ENCODE measurements at regions not wholly inside any gene's neighbourhood (a gene's known extent, or its start where the extent isn't known, plus 50 kb on each side); places are given as distances from the start of the nearest gene placed in this dataset.
"Not testable (repeated sequence)": the region's sequence is repeated elsewhere in the genome, so short reads cannot be mapped to it uniquely, and the experiment has no call there.

- no peaks in the 10 kb centered on the region for H3K27me3 ChIP-seq (ENCODE audit: low read depth, low read length)
- no peak overlapping the region for H3K4me2 ChIP-seq (ENCODE audit: low read length)
- H3K9me3 ChIP-seq (ENCODE audit: insufficient read depth, low read length), result peaks cover 6% of the 10 kb centered on the region; the same call in 1 of the 2 replicates
- H3K79me2 ChIP-seq (ENCODE audit: low read length), result no peaks in the 10 kb centered on the region
- no peaks in the 10 kb centered on the region for H3K36me3 ChIP-seq (replicated peaks; ENCODE audit: low read depth, low read length)
- no peak overlapping the region for H2AFZ ChIP-seq (ENCODE audit: low read depth, low read length)
- H3K27ac ChIP-seq (ENCODE audit: low read length), result no peak overlapping the region
- no peaks in the 10 kb centered on the region for H4K20me1 ChIP-seq (ENCODE audit: insufficient read depth, low read length)
- no peaks in the 10 kb centered on the region for H3K4me1 ChIP-seq (ENCODE audit: low read length)
- H3K9ac ChIP-seq (ENCODE audit: low read length), result no peak overlapping the region
- no peak overlapping the region for H3K4me3 ChIP-seq (ENCODE audit: low read length)
- TF ChIP-seq CTCF (IDR thresholded peaks at IDR 0.05; ENCODE audit: low read depth, low read length) (no peak), EZH2phosphoT487 (IDR thresholded peaks at IDR 0.05; ENCODE audit: low read depth) (no peak)
Observed at GRCh38 chr12:84035766-84036165, 876.8 kb downstream of the SLC6A15 start.

- H3K4me1 ChIP-seq (ENCODE audit: low read length), result no peaks in the 10 kb centered on the region
- no peaks in the 10 kb centered on the region for H3K79me2 ChIP-seq (ENCODE audit: low read length)
- no peak overlapping the region for H3K9ac ChIP-seq (ENCODE audit: low read length)
- H3K4me2 ChIP-seq (ENCODE audit: low read length), result no peak overlapping the region
- no peaks in the 10 kb centered on the region for H4K20me1 ChIP-seq (ENCODE audit: insufficient read depth, low read length)
- H2AFZ ChIP-seq (ENCODE audit: low read depth, low read length), result no peak overlapping the region
- no peaks in the 10 kb centered on the region for H3K36me3 ChIP-seq (replicated peaks; ENCODE audit: low read depth, low read length)
- H3K9me3 ChIP-seq (ENCODE audit: insufficient read depth, low read length), result peaks cover 6% of the 10 kb centered on the region; the same call in 1 of the 2 replicates
- no peak overlapping the region for H3K27ac ChIP-seq (ENCODE audit: low read length)
- no peak overlapping the region for H3K4me3 ChIP-seq (ENCODE audit: low read length)
- TF ChIP-seq CTCF (IDR thresholded peaks at IDR 0.05; ENCODE audit: low read depth, low read length), result no peak
- no peak for TF ChIP-seq EZH2phosphoT487 (IDR thresholded peaks at IDR 0.05; ENCODE audit: low read depth)
- no peaks in the 10 kb centered on the region for H3K27me3 ChIP-seq (ENCODE audit: low read depth, low read length)
Observed at GRCh38 chr12:84034871-84035270, 877.7 kb downstream of the SLC6A15 start.

GRCh38 chr12:84033162-84033561 is 879.4 kb downstream of the SLC6A15 start:
- Histone ChIP-seq H3K27ac (ENCODE audit: low read length) (no peak overlapping the region), H2AFZ (ENCODE audit: low read depth, low read length) (no peak overlapping the region), H3K4me1 (ENCODE audit: low read length) (no peaks in the 10 kb centered on the region), H3K36me3 (replicated peaks; ENCODE audit: low read depth, low read length) (no peaks in the 10 kb centered on the region), H4K20me1 (ENCODE audit: insufficient read depth, low read length) (no peaks in the 10 kb centered on the region), H3K79me2 (ENCODE audit: low read length) (no peaks in the 10 kb centered on the region), H3K27me3 (ENCODE audit: low read depth, low read length) (no peaks in the 10 kb centered on the region), H3K4me2 (ENCODE audit: low read length) (no peak overlapping the region), H3K9ac (ENCODE audit: low read length) (no peak overlapping the region), H3K9me3 (ENCODE audit: insufficient read depth, low read length) (peaks cover 6% of the 10 kb centered on the region; the same call in 1 of the 2 replicates), H3K4me3 (ENCODE audit: low read length) (no peak overlapping the region)
- TF ChIP-seq CTCF (IDR thresholded peaks at IDR 0.05; ENCODE audit: low read depth, low read length) (no peak), EZH2phosphoT487 (IDR thresholded peaks at IDR 0.05; ENCODE audit: low read depth) (no peak)

- not testable (repeated sequence) for H3K36me3 ChIP-seq (replicated peaks; ENCODE audit: low read depth, low read length); H3K9ac ChIP-seq (ENCODE audit: low read length); H3K4me3 ChIP-seq (ENCODE audit: low read length)
Observed at GRCh38 chr12:84018556-84019179, 893.9 kb downstream of the SLC6A15 start.

More at GRCh38 chr12:84018556-84019179, 893.9 kb downstream of the SLC6A15 start:
- not testable (repeated sequence) for H3K9me3 ChIP-seq (ENCODE audit: insufficient read depth, low read length); H3K4me2 ChIP-seq (ENCODE audit: low read length); H3K27ac ChIP-seq (ENCODE audit: low read length); H3K79me2 ChIP-seq (ENCODE audit: low read length); H3K4me1 ChIP-seq (ENCODE audit: low read length); H2AFZ ChIP-seq (ENCODE audit: low read depth, low read length); H3K27me3 ChIP-seq (ENCODE audit: low read depth, low read length); H4K20me1 ChIP-seq (ENCODE audit: insufficient read depth, low read length)
